Transverse colon (tissue), 4 donors: ENCODE measurements at regions not wholly inside any gene's neighbourhood (a gene's known extent, or its start where the extent isn't known, plus 50 kb on each side); places are given as distances from the start of the nearest gene placed in this dataset.

Source experiments
- DNase-seq: peaks from one replicate; pipeline ENCODE4 v3.0.0-alpha.2; 2019
- H3K27ac ChIP-seq, 4 donors: fragments of 200-600 bp; sonication (generic); 2 replicates each; pipeline ENCODE4 v1.5.1; 2016 to 2018; ENCODE audit warnings: inconsistent platforms in 4 of 4
- H3K27me3 ChIP-seq: fragments of 200-600 bp; sonication (generic); 2 replicates; pipeline ENCODE4 v1.5.1; 2017; ENCODE audit warnings: inconsistent platforms
- H3K36me3 ChIP-seq, 4 donors: fragments of 200-600 bp; sonication (generic); 2 replicates each; pipeline ENCODE4 v1.5.1; 2017 to 2019; ENCODE audit warnings: inconsistent platforms in 4 of 4
- H3K4me1 ChIP-seq, 4 donors: fragments of 200-600 bp; sonication (generic); 2 replicates each; pipeline ENCODE4 v1.5.1; 2017 to 2020; ENCODE audit warnings: inconsistent platforms in 4 of 4
- H3K4me3 ChIP-seq, 4 donors: fragments of 200-600 bp; sonication (generic); 1 replicate in 1 of 4; 2 replicates in 3 of 4; pipeline versions ENCODE4 v1.5.1 to v1.6.1; 2017 to 2019; ENCODE audit warnings: inconsistent platforms in 4 of 4
- H3K9me3 ChIP-seq, 2 donors: fragments of 200-600 bp; sonication (generic); 2 replicates each; pipeline ENCODE4 v1.5.1; 2017 to 2019; ENCODE audit warnings: inconsistent platforms in 2 of 2
- CTCF ChIP-seq, 5 experiments: fragments of 200-600 bp in 3 of 5; fragments of 450-650 bp in 2 of 5; sonication (generic) in 3 of 5; IDR thresholded peaks; 1 replicate in 2 of 5; 2 replicates in 3 of 5; pipeline ENCODE4 v1.5.1; 2016 to 2017; ENCODE audit warnings: antibody characterized with exemption in 5 of 5, inconsistent platforms in 3 of 5, mild to moderate bottlenecking in 2 of 5, moderate library complexity in 1 of 5
- EP300 ChIP-seq: sonication (generic); formaldehyde crosslinking; IDR thresholded peaks from one replicate; pipeline ENCODE4 v1.6.1; 2017; ENCODE audit warnings: antibody characterized with exemption, low read depth
- POLR2A ChIP-seq: fragments of 450-650 bp; IDR thresholded peaks from one replicate; pipeline ENCODE4 v1.6.1; 2016; ENCODE audit warnings: antibody characterized with exemption, mild to moderate bottlenecking, moderate library complexity
- POLR2AphosphoS5 ChIP-seq, 3 donors: sonication (generic); formaldehyde crosslinking; IDR thresholded peaks; one replicate each; pipeline ENCODE4 v1.6.1; 2016; ENCODE audit warnings: antibody characterized with exemption in 3 of 3
- WGBS, 2 donors: methylation state at CpG; one replicate each; pipeline ENCODE4 v1.1.5; 2018; ENCODE audit warnings: low coverage in 1 of 2; 5-methylcytosine and 5-hydroxymethylcytosine counted together
- in situ Hi-C, 4 donors: fragments of 200-750 bp; cut with MboI; loops; one replicate each; pipeline versions ENCODE4 v1.15.0 to v1.15.1; 2017; ENCODE audit warnings: low sequenced_read_pairs in 3 of 4, low pct_ligation_motif_present in 1 of 4, low pct_unique_long_range_greater_than_20kb in 1 of 4
- intact Hi-C: fragments of 100-400 bp; cut with DNase I; formaldehyde crosslinking; loops from one replicate; pipeline ENCODE4 v1.15.1; 2023; ENCODE audit warnings: low total_unique reads

- in situ Hi-C loops: no loop called here
- WGBS, 2 donors: 60% methylated on average over 1 of the region's 1 CpG; no CpG with 5 or more reads in 1 of the 2 donors
Measured at GRCh38 chr2:160911258-160911657, 249.0 kb upstream of the TANK start.

GRCh38 chr2:160912276-160912675 is 248.0 kb upstream of the TANK start:
- 72% methylated on average over 2 of the region's 2 CpGs for WGBS, 2 donors
- TF ChIP-seq POLR2AphosphoS5 (IDR thresholded peaks at IDR 0.05) (no peak), EP300 (no peak), CTCF (IDR thresholded peaks at IDR 0.05) (no peak), POLR2A (no peak)
- in situ Hi-C loops: no loop called here
- Histone ChIP-seq H3K27ac (no peak overlapping the region), H3K4me1 (peaks cover 0 to 19% (median 6%) of the 10 kb centered on the region in 4 donors), H3K27me3 (no peaks in the 10 kb centered on the region), H3K4me3 (no peak overlapping the region), H3K36me3 (no peaks in the 10 kb centered on the region), H3K9me3 (no peaks in the 10 kb centered on the region)
- no peak for DNase-seq
- intact Hi-C loops: no loop called here

More at GRCh38 chr2:160911258-160911657, 249.0 kb upstream of the TANK start:
- peaks cover 0 to 19% (median 6%) of the 10 kb centered on the region in 4 donors for H3K4me1 ChIP-seq
- no peaks in the 10 kb centered on the region for H3K36me3 ChIP-seq
- H3K27me3 ChIP-seq: no peaks in the 10 kb centered on the region
- TF ChIP-seq POLR2AphosphoS5 (IDR thresholded peaks at IDR 0.05) (no peak), CTCF (IDR thresholded peaks at IDR 0.05) (no peak), POLR2A (no peak), EP300 (no peak)
- DNase-seq: no peak
- intact Hi-C loops: loop anchor here (1.0 kb wide), 1 partner anchor 17 kb away; no protein-coding TSS in a partner anchor
- H3K27ac ChIP-seq: peak overlapping the region; percentile 27 to 57 (median 44)
- H3K4me3 ChIP-seq: no peak overlapping the region
- no peaks in the 10 kb centered on the region for H3K9me3 ChIP-seq

- H3K4me3 ChIP-seq: no peak overlapping the region
- DNase-seq: no peak
- intact Hi-C loops (no loop called here), in situ Hi-C loops (no loop called here)
- H3K36me3 ChIP-seq: no peaks in the 10 kb centered on the region
- 86% methylated on average over 1 of the region's 1 CpG; no CpG with 5 or more reads in 1 of the 2 donors for WGBS, 2 donors
- TF ChIP-seq POLR2A (no peak), CTCF (IDR thresholded peaks at IDR 0.05) (no peak), POLR2AphosphoS5 (IDR thresholded peaks at IDR 0.05) (no peak), EP300 (no peak)
- no peak overlapping the region for H3K27ac ChIP-seq
- H3K27me3 ChIP-seq: no peaks in the 10 kb centered on the region
- H3K9me3 ChIP-seq: no peaks in the 10 kb centered on the region
- peaks cover 0 to 19% (median 6%) of the 10 kb centered on the region in 4 donors for H3K4me1 ChIP-seq
Measured at GRCh38 chr2:160913323-160913722, 246.9 kb upstream of the TANK start.

- no peak overlapping the region for H3K4me3 ChIP-seq
- intact Hi-C loops: no loop called here
- peaks cover 0 to 19% (median 8%) of the 10 kb centered on the region in 4 donors for H3K4me1 ChIP-seq
- H3K36me3 ChIP-seq: no peaks in the 10 kb centered on the region
- in situ Hi-C loops: no loop called here
- no peaks in the 10 kb centered on the region for H3K27me3 ChIP-seq
- H3K9me3 ChIP-seq: no peaks in the 10 kb centered on the region
- no peak overlapping the region for H3K27ac ChIP-seq
- TF ChIP-seq EP300 (no peak), POLR2A (no peak), CTCF (IDR thresholded peaks at IDR 0.05) (no peak), POLR2AphosphoS5 (IDR thresholded peaks at IDR 0.05) (no peak)
- no peak for DNase-seq
Measured at GRCh38 chr2:160914217-160914616, 246.0 kb upstream of the TANK start.
